Small intestine (tissue), 7 donors: ENCODE measurements at regions not wholly inside any gene's neighbourhood (a gene's known extent, or its start where the extent isn't known, plus 50 kb on each side); places are given as distances from the start of the nearest gene placed in this dataset.

ENCODE experiments used
- DNase-seq, 2 donors: peaks; one replicate each; pipeline versions ENCODE4 v3.0.0 to v3.0.0-alpha.2; 2013
- FAIRE-seq: peaks from 2 replicates; lab custom pipeline; 2012; peaks lifted over from hg19 to GRCh38; lab: Jason Lieb, UNC
- H3K27ac ChIP-seq, 3 donors: one replicate each; pipeline ENCODE4 v1.5.1; 2013; ENCODE audit warnings: low read length in 2 of 3, mild to moderate bottlenecking in 2 of 3, control low read depth in 1 of 3, inconsistent platforms in 1 of 3, low read depth in 1 of 3, moderate library complexity in 1 of 3
- H3K27me3 ChIP-seq, 3 donors: one replicate each; pipeline ENCODE4 v1.6.1; 2013; ENCODE audit warnings: low read length in 3 of 3, inconsistent platforms in 1 of 3; ENCODE audit not compliant: control insufficient read depth in 3 of 3, insufficient read depth in 3 of 3
- H3K36me3 ChIP-seq, 3 donors: one replicate each; pipeline ENCODE4 v1.6.1; 2013; ENCODE audit warnings: low read length in 3 of 3, inconsistent platforms in 1 of 3, low read depth in 1 of 3, mild to moderate bottlenecking in 1 of 3, moderate library complexity in 1 of 3; ENCODE audit not compliant: control insufficient read depth in 3 of 3, insufficient read depth in 2 of 3
- H3K4me1 ChIP-seq, 3 donors: one replicate each; pipeline ENCODE4 v1.6.1; 2013; ENCODE audit warnings: low read length in 2 of 3, inconsistent platforms in 1 of 3, low read depth in 1 of 3, mild to moderate bottlenecking in 1 of 3, moderate library complexity in 1 of 3; ENCODE audit not compliant: control insufficient read depth in 3 of 3, insufficient read depth in 2 of 3
- H3K4me3 ChIP-seq, 3 donors: one replicate each; pipeline ENCODE4 v1.5.1; 2013; ENCODE audit warnings: low read length in 3 of 3, control low read depth in 1 of 3, inconsistent platforms in 1 of 3, low read depth in 1 of 3, mild to moderate bottlenecking in 1 of 3, moderate library complexity in 1 of 3
- H3K9me3 ChIP-seq, 2 donors: one replicate each; pipeline ENCODE4 v1.6.1; 2013; ENCODE audit warnings: low read depth in 1 of 2, low read length in 1 of 2; ENCODE audit not compliant: control insufficient read depth in 2 of 2, insufficient read depth in 1 of 2
- WGBS, 3 donors: extraction: QIAGEN DNeasy Blood & Tissue Kit; methylation state at CpG; one replicate each; pipeline ENCODE4 v1.1.7; 2013; 5-methylcytosine and 5-hydroxymethylcytosine counted together
- donor health status: healthy with polysubstance abuse.
- donor health status: control.
- donor health status: control.
- donor health status: Bipolar disorder and iron deficiency.
- donor health status: healthy.

DNA sequence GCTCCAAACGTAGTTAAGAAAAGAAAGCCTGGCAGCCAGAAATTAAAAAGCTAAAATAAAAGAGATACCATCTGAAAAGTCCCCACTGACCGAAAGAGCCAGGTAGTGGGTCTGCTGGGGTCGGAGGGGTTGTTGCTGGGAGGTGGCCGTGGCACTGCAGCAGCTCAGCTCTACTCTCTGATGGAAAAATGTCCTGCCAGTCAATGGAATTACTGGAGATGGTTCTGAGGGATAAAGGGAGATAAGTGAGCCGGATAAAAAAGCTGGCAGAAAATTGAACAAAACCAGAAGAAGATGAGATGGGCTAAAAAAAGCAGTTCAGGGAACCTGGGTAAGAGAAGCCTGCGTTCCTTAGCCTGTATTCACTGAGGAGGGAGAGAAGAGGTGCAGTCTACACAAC is 202.8 kb downstream of the SREK1 start:
- 76 to 86% (median 76%) methylated on average over 6 of the region's 6 CpGs for WGBS, 3 donors
- no peak for FAIRE-seq

GRCh38 chr5:66348387-66349125 is 204.5 kb downstream of the SREK1 start:
- H3K9me3 ChIP-seq: no peaks in the 10 kb centered on the region
- H3K27ac ChIP-seq: no peak overlapping the region
- H3K4me1 ChIP-seq: peaks cover 0 to 4% (median 0%) of the 10 kb centered on the region in 3 donors
- FAIRE-seq (no peak), DNase-seq (no peak)
- 82 to 88% (median 88%) methylated on average over 4 of the region's 4 CpGs for WGBS, 3 donors
- H3K4me3 ChIP-seq: no peak overlapping the region
- H3K36me3 ChIP-seq: no peaks in the 10 kb centered on the region
- H3K27me3 ChIP-seq: no peaks in the 10 kb centered on the region

More for the DNA sequence above, 202.8 kb downstream of the SREK1 start:
- Histone ChIP-seq H3K4me1 (peaks cover 0 to 4% (median 0%) of the 10 kb centered on the region in 3 donors), H3K36me3 (no peaks in the 10 kb centered on the region), H3K27ac (no peak overlapping the region), H3K4me3 (no peak overlapping the region), H3K27me3 (no peaks in the 10 kb centered on the region), H3K9me3 (no peaks in the 10 kb centered on the region)
- no peak for DNase-seq

DNA sequence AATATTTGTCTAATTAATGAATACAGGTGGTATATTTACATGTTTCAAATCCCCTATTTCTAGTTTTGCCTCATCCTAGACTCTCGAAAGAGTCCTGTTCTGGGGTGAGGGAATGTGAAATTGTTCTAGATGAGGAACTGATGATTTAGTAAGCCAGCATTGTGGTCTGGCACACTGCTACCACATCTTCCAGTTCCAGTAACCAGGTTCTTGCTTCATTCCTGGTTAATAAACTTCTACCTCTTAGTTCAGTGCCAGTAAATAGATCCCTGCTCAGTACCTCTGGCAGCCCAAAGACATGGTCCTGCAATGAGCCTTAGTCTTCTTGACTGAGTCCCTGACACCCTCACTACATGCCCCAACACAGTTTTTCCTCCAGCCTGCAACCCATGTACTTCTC is 207.7 kb downstream of the SREK1 start:
- no peaks in the 10 kb centered on the region for H3K36me3 ChIP-seq
- WGBS, 3 donors: 73 to 96% (median 82%) methylated on average over 1 of the region's 1 CpG
- H3K9me3 ChIP-seq: no peaks in the 10 kb centered on the region
- DNase-seq: no peak
- H3K27me3 ChIP-seq: no peaks in the 10 kb centered on the region
- FAIRE-seq: no peak
- no peak overlapping the region for H3K27ac ChIP-seq
- no peak overlapping the region for H3K4me3 ChIP-seq
- no peaks in the 10 kb centered on the region for H3K4me1 ChIP-seq

GRCh38 chr5:66353186-66353585 is 209.1 kb downstream of the SREK1 start:
- Histone ChIP-seq H3K4me1 (no peaks in the 10 kb centered on the region), H3K4me3 (no peak overlapping the region), H3K27me3 (no peaks in the 10 kb centered on the region), H3K9me3 (no peaks in the 10 kb centered on the region), H3K27ac (no peak overlapping the region), H3K36me3 (no peaks in the 10 kb centered on the region)
- FAIRE-seq (no peak), DNase-seq (no peak)
- 93 to 100% (median 96%) methylated on average over 2 of the region's 2 CpGs for WGBS, 3 donors

- H3K9me3 ChIP-seq: no peaks in the 10 kb centered on the region
- no peaks in the 10 kb centered on the region for H3K4me1 ChIP-seq
- H3K27ac ChIP-seq: no peak overlapping the region
- no peaks in the 10 kb centered on the region for H3K36me3 ChIP-seq
- H3K27me3 ChIP-seq: no peaks in the 10 kb centered on the region
- FAIRE-seq: no peak
- DNase-seq: no peak
- no peak overlapping the region for H3K4me3 ChIP-seq
- 36 to 47% (median 45%) methylated on average over 2 of the region's 2 CpGs for WGBS, 3 donors
Observed at GRCh38 chr5:66354422-66354821, 210.3 kb downstream of the SREK1 start.

- WGBS, 3 donors: 70 to 76% (median 72%) methylated on average over 3 of the region's 3 CpGs
- H3K36me3 ChIP-seq: no peaks in the 10 kb centered on the region
- no peak overlapping the region for H3K27ac ChIP-seq
- DNase-seq (no peak), FAIRE-seq (no peak)
- H3K4me3 ChIP-seq: no peak overlapping the region
- no peaks in the 10 kb centered on the region for H3K27me3 ChIP-seq
- no peaks in the 10 kb centered on the region for H3K4me1 ChIP-seq
- H3K9me3 ChIP-seq: no peaks in the 10 kb centered on the region
Observed at GRCh38 chr5:66356011-66356565, 212.0 kb downstream of the SREK1 start.

- Histone ChIP-seq H3K36me3 (no peaks in the 10 kb centered on the region), H3K9me3 (no peaks in the 10 kb centered on the region), H3K4me1 (no peaks in the 10 kb centered on the region), H3K27me3 (no peaks in the 10 kb centered on the region), H3K4me3 (no peak overlapping the region), H3K27ac (no peak overlapping the region)
- no peak for DNase-seq
- WGBS, 3 donors: 91 to 96% (median 94%) methylated on average over 3 of the region's 3 CpGs
- no peak for FAIRE-seq
Observed at GRCh38 chr5:66358741-66359140, 214.6 kb downstream of the SREK1 start.

DNA sequence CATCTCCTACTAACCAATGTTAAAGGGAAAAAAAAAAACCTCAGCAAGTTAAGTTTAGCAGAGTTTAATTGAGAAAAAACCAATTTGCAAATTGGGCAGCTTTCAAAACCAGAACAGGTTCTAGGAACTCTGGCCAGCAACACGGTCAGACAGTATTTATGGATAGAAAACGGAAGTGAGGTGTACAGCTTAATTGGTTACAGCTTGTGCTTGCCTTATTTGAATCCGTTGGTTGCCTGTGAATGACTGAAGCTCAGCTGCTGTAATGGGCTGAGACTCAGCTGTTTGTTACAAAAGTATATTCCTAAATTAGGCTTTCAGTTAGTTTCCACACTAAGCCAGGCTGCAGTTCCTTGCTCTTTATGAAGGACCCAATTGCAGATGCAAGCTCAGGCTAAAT is 217.0 kb downstream of the SREK1 start:
- no peaks in the 10 kb centered on the region for H3K9me3 ChIP-seq
- no peak overlapping the region for H3K27ac ChIP-seq
- H3K4me3 ChIP-seq: no peak overlapping the region
- DNase-seq (no peak), FAIRE-seq (no peak)
- no peaks in the 10 kb centered on the region for H3K4me1 ChIP-seq
- 67 to 71% (median 71%) methylated on average over 3 of the region's 3 CpGs for WGBS, 3 donors
- no peaks in the 10 kb centered on the region for H3K36me3 ChIP-seq
- H3K27me3 ChIP-seq: no peaks in the 10 kb centered on the region
